LNCAP (cell line): ENCODE measurements at regions not wholly inside any gene's neighbourhood (a gene's known extent, or its start where the extent isn't known, plus 50 kb on each side); places are given as distances from the start of the nearest gene placed in this dataset.

Source experiments
- CTCF ChIP-seq: fragments of 450-650 bp; IDR thresholded peaks from 2 replicates; pipeline ENCODE4 v1.5.1; 2017; ENCODE audit warnings: mild to moderate bottlenecking

GRCh38 chr2:175842996-175843395 is 159.1 kb downstream of the LNPK start:
- TF ChIP-seq CTCF, result no peak

GRCh38 chr2:175840256-175840655 is 161.8 kb downstream of the LNPK start:
- TF ChIP-seq CTCF, result no peak

- no peak for TF ChIP-seq CTCF
Measured at GRCh38 chr2:175838979-175839378, 163.1 kb downstream of the LNPK start.

- no peak for TF ChIP-seq CTCF
Measured at GRCh38 chr2:175837046-175837445, 165.0 kb downstream of the LNPK start.

GRCh38 chr2:175836361-175836760 is 165.7 kb downstream of the LNPK start:
- no peak for TF ChIP-seq CTCF

- TF ChIP-seq CTCF, result no peak
Measured at GRCh38 chr2:175834477-175834876, 167.6 kb downstream of the LNPK start.

GRCh38 chr2:175832866-175833265 is 169.2 kb downstream of the LNPK start:
- TF ChIP-seq CTCF, result no peak

GRCh38 chr2:175829741-175830140 is 172.3 kb downstream of the LNPK start:
- no peak for TF ChIP-seq CTCF
